OCI-LY7 (cell line): ENCODE measurements at regions not wholly inside any gene's neighbourhood (a gene's known extent, or its start where the extent isn't known, plus 50 kb on each side); places are given as distances from the start of the nearest gene placed in this dataset.

Source experiments
- EZH2phosphoT487 ChIP-seq: fragments of 200-600 bp; sonication (generic); IDR thresholded peaks from 2 replicates; pipeline ENCODE4 v1.6.1; 2018; ENCODE audit warnings: low read depth, borderline replicate concordance, mild to moderate bottlenecking, mixed run types, antibody characterized with exemption, low read length, moderate library complexity, mixed read lengths
- TF ChIP-seq, protein P1 (sequence below): fragments of 200-600 bp; sonication (generic); conservative IDR thresholded peaks from 2 replicates; pipeline ENCODE4 v1.5.1; 2014; ENCODE audit warnings: mild to moderate bottlenecking, antibody characterized with exemption, low read length, moderate library complexity, mixed read lengths

GRCh38 chr11:112400476-112401014 lies 139.9 kb upstream of the PLET1 start:
- no peak for TF ChIP-seq EZH2phosphoT487
- TF ChIP-seq, protein P1, sequence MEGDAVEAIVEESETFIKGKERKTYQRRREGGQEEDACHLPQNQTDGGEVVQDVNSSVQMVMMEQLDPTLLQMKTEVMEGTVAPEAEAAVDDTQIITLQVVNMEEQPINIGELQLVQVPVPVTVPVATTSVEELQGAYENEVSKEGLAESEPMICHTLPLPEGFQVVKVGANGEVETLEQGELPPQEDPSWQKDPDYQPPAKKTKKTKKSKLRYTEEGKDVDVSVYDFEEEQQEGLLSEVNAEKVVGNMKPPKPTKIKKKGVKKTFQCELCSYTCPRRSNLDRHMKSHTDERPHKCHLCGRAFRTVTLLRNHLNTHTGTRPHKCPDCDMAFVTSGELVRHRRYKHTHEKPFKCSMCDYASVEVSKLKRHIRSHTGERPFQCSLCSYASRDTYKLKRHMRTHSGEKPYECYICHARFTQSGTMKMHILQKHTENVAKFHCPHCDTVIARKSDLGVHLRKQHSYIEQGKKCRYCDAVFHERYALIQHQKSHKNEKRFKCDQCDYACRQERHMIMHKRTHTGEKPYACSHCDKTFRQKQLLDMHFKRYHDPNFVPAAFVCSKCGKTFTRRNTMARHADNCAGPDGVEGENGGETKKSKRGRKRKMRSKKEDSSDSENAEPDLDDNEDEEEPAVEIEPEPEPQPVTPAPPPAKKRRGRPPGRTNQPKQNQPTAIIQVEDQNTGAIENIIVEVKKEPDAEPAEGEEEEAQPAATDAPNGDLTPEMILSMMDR, result no peak
